NCI-H146 treated with DMSO at 0.1 percent for 48 hours (cell line): ENCODE measurements at regions not wholly inside any gene's neighbourhood (a gene's known extent, or its start where the extent isn't known, plus 50 kb on each side); places are given as distances from the start of the nearest gene placed in this dataset.

Source experiments
- DNase-seq: peaks from one replicate; lab custom pipeline; 2025; ENCODE audit not compliant: unreplicated experiment; lab: John Stamatoyannopoulos, UW

DNA sequence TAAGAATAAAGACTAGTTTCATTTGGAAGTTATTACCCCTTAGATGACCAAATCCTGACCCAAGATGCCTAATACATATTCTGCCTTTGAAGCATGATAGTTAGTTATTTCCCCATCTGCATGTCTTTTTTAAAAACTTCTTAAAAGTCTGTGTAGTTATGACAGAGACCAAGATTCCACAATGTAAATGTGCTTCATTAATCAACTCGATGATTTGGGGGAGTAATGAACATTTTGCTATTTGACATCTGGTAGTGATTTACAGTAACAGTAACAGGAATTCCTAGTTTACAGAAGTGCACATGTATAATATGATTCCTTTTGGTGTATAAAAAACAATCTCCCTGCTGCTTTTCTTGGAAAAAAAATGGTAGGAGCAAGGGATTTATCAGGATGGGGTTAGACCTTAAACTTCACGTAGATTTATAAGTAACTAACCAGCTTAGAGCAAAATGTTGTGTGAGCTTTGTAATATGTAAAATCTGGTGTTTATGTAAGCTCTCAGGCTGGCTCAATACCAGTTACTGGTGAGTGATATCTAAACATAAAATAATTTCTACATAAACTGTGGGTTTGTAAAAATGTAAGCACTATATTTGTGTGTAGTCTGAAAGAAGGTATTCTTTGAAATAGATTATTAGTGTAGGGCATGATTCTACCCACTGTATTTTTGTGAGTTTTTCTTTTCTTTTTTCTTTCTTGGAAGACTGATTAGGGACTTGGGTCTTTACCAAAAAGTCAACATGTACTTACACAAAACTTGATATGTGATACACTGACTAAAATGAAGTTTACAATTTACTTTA, 641.6 kb downstream of the EPHA4 start:
- no peak for DNase-seq

DNA sequence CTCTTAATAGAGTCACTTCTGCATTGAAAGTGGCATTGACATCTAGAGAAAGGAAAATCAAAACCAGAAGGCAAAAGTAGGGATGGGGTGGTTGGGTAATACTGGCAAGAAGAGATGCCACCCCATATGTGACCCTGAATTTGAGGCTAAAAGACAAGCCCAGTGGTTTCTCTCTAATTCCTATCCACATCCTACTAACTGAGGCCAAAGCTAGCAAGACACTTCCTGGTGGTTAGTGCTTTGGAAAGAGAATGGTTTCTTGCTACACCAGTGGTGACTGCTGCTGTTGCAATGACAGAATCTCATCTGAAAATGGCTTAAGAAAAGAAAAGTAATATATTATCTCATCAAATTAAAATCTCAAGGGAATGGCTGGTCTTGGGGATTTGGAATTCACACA, 640.6 kb downstream of the EPHA4 start:
- DNase-seq = no peak

DNA sequence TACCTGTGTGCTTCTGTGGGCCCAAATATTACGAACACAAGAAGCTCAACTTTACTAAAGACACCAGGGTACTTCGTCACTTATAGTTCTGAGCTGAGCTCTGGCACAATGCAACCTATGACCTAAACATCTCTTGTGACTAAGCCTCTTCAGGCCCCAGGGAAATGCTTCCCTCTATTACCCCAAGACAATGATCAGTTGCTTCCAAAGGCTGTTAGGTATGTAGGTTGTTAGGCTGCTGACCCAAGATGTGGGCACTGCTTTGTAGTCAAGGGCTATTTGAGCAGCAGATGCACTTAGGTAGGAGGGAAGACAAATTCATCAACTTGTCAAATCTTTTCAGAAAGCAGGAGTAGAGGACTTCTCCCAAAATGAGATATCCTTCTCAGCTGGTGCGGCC, 640.1 kb downstream of the EPHA4 start:
- DNase-seq = no peak

DNA sequence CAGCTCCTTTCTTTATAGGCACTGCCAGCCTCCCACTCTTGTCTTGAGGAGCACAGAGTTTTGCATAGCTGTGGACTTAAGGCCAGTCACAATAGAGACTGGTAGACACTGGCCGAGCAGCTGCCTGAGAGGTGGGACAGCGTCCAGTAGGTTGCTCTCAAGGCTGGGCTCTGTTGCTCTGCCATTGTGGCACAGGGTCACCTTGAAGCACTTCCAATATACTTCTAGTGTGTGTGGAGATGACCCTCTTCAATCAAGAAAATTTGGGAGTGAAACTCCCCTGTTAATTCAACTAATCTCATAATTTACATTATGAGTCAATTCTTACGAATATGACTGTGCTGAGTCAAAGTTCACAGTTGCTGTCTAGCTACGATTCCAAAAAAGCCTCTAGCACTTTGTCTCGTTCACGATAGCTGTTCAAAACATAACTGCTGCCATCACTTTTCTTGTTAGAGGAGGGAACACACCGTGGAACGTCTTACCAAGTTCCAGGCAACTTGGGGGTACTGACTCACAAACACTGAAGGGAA, 636.2 kb downstream of the EPHA4 start:
- DNase-seq = no peak

DNA sequence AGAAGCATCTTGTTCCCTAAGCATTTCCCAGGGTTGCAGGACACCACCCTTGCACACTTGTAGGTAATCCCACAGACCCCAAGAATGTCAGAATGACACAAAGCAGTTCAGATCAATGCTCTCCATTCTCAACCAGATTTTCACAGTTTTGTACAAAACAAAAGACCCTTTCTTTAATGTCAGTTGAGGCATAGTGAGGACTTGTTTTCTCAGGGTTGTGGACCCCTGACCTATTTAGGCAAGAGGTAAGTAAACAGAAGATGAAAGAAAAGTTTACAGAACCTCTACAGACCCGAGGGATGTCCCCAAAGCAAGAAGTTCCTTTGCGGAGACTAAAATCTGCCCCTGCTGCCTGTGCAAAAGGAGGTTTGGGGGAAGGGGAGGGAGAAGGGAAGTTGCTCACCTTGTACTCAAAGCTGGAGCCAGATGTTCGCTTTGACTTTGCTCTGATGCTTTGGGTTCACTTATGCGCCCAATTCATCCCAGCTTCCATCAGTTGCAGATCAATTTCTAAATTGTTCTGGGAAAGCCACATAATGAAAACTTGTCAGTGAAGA, 635.4 kb downstream of the EPHA4 start:
- DNase-seq = no peak

DNA sequence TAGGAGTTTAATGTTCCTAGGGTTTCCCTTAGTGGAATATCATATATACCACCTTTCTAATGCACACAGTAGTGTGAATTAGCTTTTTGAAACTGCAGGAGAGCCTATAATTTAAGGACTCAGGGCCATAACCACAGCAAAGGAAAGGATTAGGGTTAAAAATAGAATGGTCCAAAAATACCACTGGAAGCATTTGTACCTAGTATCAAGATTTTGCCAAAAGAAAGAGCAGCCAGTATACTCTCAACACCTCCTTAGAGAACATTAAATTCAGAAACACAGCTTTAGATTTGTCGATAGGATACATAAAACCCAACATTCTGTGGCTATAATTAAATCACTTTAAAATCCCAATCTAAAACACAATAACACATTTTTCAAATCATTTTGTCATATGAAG, 634.9 kb downstream of the EPHA4 start:
- DNase-seq = no peak

DNA sequence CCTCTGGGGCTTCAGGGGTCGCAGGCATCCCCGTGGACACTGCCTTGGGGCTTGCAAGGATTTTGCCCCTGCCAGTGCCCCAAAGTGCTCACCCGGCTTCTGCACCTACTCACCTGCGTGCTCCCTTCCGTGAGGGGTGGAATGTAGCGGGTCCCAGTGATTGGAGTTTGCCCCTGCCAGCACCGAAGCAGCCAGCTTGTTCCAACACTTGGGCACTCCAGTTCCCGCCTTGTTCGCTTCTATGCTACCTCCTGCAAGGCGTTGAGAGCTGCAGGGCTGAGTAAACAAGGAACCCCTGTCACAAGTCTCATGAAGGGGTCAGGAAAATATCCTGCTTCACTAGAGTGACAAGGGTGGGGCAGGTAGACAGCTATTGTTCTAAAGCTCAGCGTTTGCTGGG, 631.5 kb downstream of the EPHA4 start:
- no peak for DNase-seq

DNA sequence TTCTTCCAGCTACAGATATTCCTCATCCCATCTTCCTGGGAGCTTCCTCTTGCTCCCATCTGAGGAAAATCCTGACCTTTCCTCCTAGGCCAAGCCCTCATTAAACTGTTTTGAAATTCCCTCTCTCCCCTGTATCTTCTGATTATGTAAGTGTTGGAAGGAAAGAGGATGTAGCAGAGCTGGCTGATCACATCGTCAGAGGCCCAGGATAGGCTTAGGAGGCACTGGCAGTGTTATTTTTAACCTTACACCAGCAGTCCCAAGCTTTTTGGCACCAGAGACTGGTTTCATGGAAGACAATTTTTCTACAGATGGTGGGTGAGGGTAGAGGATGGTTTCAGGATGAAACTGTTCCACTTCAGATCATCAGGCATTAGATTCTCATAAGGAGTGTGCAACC, 630.4 kb downstream of the EPHA4 start:
- DNase-seq = no peak

DNA sequence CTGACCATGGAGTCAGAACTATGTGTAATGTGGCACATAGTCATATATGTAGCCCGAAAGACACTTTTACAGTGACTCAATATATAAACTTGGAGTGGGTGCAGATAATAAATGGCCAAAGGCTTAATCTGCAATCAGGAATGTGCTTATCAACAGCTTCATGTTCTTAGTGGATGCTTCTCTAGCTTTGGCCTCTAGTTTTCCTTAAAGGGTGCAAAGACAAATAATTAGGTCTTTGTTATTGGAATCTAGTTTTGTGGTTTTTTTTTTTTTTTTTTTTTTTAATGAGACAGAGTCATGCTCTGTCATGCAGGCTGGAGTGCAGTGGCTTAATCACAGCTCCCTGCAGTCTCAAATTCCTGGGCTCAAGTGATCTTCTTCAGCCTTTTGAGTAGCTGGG, 625.6 kb downstream of the EPHA4 start:
- DNase-seq = no peak

DNA sequence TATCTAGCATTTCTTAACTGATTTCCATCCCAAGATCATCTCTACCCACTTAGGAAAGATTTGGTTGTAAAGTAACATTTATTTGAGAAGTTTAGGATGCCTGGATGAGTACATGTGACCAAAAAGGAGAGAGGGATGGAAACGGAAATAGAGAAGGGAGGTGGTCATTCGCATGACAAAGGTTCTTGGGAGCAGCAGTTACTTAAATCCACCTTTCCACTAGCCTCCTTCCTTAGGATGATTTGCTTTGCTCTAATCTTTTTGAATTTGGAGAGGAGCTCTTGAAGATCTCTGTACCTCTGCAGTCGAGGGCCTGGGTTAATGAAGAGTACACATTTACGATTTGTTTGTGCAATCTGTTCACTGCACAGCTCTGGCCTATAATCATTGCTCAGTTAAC, 623.5 kb downstream of the EPHA4 start:
- DNase-seq = no peak

DNA sequence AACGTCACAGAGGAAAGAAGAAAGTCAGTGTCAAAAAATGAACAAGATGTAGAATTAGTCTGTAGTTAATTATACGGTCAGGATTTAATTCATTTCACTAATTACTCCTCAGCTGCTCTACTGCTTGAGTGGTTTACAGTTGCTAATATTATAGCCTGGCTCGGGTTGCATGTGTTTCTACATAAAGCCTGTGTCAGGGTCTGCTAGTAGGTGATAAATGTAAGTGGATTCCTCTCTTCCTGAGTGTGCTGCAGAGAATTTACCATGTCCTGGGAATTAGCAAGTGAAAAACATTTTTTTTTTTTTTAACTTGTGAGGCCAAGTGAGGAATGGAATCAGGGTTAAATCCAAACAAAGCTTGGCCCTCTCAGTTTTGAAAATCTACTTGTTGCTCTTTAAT, 622.6 kb downstream of the EPHA4 start:
- DNase-seq = no peak

DNA sequence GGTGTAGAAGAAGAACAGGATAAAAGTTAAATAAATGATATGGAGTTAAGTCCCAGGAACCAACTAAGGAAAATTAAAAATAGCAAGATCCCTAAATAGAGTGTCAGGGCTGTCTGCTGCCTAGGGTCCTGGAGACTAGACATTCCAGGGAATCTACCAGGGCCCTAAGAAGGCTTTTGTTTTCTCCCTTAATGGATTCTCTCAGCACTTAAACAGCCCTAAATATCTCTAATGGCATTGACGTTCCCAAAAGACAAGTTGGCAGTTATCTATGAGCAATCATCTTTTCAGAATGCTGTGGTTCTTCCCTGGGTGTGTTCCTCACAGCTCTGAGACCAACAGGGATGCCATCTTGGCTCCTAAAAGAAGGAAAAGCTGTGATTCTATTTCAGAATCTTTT, 616.3 kb downstream of the EPHA4 start:
- DNase-seq = no peak

DNA sequence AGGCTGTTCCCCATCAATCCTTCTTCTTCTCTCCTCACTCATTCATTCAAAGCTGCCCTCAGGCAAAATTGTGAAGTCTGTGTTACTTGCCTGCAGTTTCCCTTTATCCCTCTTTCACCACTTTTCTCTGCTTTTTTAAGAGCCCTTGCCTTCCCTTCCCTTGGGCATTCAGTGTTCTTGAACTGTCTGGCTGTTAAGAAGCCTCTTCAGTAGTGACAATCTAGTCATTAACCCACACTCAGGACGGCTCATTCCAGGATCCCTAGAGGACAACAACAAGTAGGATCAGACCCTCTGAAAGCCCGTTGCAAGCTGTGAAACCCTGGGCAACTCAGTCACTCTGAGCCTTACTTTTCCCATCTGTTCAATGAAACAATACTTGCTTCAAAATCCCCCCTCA, 615.7 kb downstream of the EPHA4 start:
- DNase-seq = no peak

DNA sequence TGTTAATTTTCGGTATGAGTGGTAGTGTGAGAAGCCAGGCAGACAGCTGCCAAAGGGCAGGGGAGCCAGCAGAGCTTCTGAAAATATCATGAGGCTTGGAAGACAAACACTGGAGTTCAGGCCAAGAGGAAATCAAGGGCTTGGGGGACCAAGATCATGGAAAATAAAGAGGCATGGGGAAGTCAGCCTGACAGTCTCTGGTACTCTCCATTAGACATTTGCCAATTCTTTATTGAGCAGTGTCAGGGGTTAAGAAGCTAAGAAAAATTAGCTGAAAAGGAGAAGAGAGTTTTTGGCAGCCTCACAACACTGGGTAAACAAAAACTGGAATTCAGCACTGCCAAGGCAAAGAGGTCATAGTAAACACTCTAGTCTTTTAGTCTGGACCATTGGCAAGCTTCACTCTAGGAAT, 612.7 kb downstream of the EPHA4 start:
- no peak for DNase-seq

DNA sequence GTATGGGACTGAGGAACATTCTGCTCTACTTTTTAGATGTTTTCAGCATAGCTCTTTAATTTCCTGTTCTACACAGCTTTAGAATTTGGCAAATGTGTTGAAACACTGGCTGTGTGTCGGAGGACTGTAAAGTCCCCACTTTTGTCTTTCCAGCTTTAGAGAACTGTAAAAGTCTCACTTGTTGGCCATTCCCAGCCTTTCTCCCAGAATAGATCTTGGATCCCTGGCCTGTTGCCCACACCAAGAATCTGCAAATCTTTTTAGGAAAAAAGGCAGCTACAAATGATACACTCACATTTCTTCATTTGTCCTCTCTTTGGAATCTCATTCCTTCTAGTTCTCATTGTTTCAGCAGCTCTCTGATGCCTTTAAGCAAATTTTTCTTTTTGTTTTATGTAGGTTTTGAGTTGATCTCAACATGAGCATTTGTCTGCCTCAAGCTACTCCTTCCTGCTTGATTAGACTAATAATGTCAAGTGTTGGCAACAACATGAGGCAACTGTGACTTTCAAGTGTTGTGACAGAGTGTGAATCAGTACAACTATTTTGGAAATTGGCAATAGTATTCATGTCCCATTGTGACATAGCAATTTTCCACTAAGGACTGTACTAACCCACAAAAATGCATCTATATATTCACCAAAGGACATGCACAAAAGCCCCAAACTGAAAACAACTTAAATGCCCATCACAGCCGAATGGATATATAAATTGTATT, 610.8 kb downstream of the EPHA4 start:
- DNase-seq = no peak

DNA sequence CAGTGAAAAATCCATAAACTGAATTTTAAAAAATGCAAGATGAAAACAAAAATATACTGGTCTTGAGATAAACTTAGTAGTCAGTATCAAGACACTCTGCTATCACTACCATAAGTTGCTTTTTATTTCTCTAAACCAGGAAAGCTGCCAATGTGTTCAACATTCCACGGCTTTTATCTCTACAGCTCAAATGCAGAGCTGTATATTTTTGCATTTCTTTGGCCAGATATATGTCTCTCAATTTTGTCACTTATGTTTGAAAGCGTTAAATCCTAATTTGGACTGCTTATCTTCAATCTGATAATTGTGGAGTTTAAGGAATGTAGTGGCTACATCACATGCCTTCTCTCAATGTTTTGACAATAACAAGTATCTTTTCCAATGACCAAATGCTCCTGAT, 609.5 kb downstream of the EPHA4 start:
- DNase-seq = no peak

DNA sequence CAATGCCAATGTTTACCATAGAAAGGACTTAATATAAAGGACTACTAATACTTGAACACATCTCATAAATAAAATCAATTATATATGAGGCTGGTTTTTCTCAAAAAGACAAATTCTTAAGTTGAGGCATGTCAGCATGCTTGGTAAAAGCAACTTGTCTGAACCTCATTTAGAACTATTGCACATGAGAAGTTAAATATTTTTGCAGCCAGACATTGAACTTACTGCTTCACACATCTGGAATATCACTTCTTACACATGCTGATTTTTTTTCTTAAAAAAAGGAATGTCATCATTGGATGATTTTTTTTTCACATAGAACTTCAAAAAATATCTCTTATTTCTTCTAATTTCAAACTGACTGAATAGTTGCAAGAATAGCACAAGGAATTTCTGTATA, 609.0 kb downstream of the EPHA4 start:
- DNase-seq = no peak

DNA sequence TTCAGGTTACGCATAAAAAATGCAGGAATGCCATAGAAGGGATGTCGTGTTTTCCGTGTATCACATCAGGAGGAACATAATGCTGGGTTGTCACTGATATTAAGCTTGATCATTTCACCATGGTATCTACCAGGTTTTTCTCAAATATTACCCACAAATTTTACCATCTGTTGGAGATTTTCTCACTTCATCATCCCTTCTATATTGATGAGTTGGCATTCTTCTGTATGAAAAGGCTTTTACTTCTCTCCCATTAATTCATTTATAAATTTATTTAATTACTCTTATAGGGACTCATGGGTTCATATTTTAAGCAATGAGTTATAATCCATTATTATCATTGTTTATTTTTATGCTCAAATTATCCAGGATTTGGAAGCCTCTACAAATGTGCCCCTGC, 608.2 kb downstream of the EPHA4 start:
- no peak for DNase-seq

DNA sequence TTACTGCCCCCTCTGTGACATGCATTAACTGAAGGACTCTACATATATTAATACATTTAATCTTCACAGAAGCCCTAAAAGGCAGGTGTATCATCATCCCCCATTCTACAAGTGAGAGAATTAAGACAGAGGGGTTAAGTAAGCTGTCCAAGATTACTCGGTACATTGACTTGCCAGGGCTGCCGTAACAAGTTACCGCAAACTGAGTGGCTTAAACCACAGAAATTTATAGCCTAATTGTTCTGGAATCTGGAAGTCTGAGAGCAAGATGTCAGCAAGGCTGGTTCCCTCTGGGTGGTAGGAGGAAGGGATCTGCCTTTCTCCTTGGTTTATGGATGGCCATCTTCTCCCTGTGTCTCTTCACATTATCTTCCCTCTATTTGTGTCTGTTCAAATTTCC, 605.5 kb downstream of the EPHA4 start:
- DNase-seq = no peak

DNA sequence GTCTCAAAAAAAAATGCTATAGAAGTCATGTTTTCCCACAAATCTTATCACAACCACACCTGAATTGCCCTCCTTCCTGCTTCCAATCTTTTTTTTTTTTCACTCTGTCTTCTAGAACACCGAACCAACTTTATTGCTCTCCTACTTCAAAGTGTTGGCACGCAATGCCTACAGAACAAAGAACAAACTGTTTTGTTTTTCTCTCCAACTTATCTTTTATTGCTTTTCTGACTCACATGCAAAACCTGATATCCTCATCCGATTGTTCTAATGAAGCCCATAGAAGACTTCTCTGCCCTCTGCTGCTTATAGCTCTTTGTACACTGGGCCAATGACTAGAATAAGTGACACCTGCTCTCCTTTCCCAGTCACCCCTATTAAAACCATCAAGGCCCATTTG, 602.8 kb downstream of the EPHA4 start:
- DNase-seq = no peak

DNA sequence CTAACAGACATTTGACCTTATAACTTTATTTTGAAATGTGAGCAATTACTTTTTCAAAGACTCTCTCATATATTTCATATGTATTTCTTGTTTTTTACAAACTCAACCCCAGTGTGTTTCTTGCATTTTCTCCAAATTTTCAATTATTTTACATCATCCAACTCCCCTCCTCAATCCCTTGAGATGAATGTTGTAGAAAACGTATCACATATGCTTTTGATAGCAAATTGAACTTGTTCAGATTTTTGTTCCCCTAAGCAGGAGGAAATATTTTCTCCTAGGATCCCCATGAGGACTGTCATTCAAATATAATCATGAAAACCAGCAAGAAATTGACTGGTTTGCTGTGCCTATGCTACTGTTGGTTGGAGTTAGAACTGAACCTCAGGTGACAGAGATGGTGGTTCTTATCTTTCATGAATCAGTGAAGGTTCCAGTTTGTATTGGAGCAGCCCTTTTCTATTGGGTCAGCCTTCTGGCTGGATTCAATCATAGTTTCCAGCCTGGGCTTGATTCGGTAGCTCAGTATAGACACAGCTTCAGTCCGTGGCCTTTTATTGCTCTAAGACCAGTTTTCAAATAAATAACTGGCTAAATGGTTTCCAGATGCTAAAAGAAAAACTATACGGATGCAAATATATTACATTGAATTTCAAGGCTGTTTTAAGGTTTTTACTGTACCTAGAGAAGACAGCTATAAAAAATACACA, 591.0 kb downstream of the EPHA4 start:
- DNase-seq = no peak

DNA sequence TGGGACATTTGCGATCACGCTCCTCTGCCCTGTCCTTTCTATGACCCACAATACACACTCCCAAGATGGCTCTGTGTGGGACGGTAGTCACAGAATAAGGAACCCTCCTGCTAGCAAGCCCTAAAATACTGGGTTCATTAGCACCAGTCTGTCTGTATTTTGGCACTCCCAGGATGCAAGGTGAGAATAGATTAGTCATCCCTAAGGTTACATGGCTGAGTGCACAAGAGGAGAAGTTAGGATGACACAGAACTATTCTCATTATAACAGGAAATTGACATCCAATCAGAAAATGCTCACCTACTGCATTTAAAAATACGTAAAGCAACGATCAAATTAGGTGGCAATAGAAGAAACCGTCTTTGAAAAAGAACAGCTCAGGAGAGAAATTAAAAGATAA, 590.2 kb downstream of the EPHA4 start:
- no peak for DNase-seq
